Activated naive CD4-positive, alpha-beta T cell treated with anti-CD3 and anti-CD28 coated beads, Interleukin-2, amount 50 U/mL, for 72 hours (primary cell): ENCODE measurements at regions not wholly inside any gene's neighbourhood (a gene's known extent, or its start where the extent isn't known, plus 50 kb on each side); places are given as distances from the start of the nearest gene placed in this dataset.

Source experiments
- ATAC-seq, 2 donors: fragments of 150-1000 bp; cut with Tn5 transposase; 2 replicates each; pipeline ENCODE4 v1.10.0; 2021; ENCODE audit warnings: mild to moderate bottlenecking in 2 of 2, moderate library complexity in 2 of 2
- DNase-seq, 2 donors: peaks; one replicate each; pipeline ENCODE4 v3.0.0; 2021 to 2022; ENCODE audit warnings: low spot score in 2 of 2
- H3K27ac Mint-ChIP-seq, 2 donors: one replicate each; pipeline ENCODE4 v1.8.0; 2022; ENCODE audit warnings: mild to moderate bottlenecking in 2 of 2, mixed read lengths in 2 of 2
- H3K36me3 Mint-ChIP-seq, 2 donors: one replicate each; pipeline ENCODE4 v1.8.0; 2022; ENCODE audit warnings: mixed read lengths in 2 of 2
- H3K9me3 Mint-ChIP-seq, 2 donors: one replicate each; pipeline ENCODE4 v1.8.0; 2022; ENCODE audit warnings: mixed read lengths in 2 of 2

- Mint-ChIP-seq H3K9me3 (peaks cover 0 to 7% of the 10 kb centered on the region in 2 donors), H3K27ac (no peak overlapping the region), H3K36me3 (no peaks in the 10 kb centered on the region)
- no peak for DNase-seq
- ATAC-seq: no peak
Measured at GRCh38 chr18:22830511-22830910, 102.6 kb upstream of the RBBP8 start.

- Mint-ChIP-seq H3K36me3 (no peaks in the 10 kb centered on the region), H3K27ac (no peak overlapping the region), H3K9me3 (peaks cover 0 to 7% of the 10 kb centered on the region in 2 donors)
- no peak for DNase-seq
- peak; percentile 76 to 90 for ATAC-seq
Measured at GRCh38 chr18:22831441-22831904, 101.7 kb upstream of the RBBP8 start.

GRCh38 chr18:22836932-22837331, 96.2 kb upstream of the RBBP8 start:
- Mint-ChIP-seq H3K27ac (no peak overlapping the region), H3K36me3 (no peaks in the 10 kb centered on the region), H3K9me3 (no peaks in the 10 kb centered on the region)
- no peak for ATAC-seq
- DNase-seq: no peak

- no peaks in the 10 kb centered on the region for H3K36me3 Mint-ChIP-seq
- DNase-seq: no peak
- H3K9me3 Mint-ChIP-seq: no peaks in the 10 kb centered on the region
- H3K27ac Mint-ChIP-seq: no peak overlapping the region
- no peak for ATAC-seq
Measured at GRCh38 chr18:22838221-22838620, 94.9 kb upstream of the RBBP8 start.

GRCh38 chr18:22838639-22839277, 94.4 kb upstream of the RBBP8 start:
- peak; percentile 86 to 95 for ATAC-seq

GRCh38 chr18:22839340-22839821, 93.7 kb upstream of the RBBP8 start:
- Mint-ChIP-seq H3K27ac (no peak overlapping the region), H3K9me3 (no peaks in the 10 kb centered on the region), H3K36me3 (no peaks in the 10 kb centered on the region)
- DNase-seq: no peak
- peak; percentile 56 to 80 for ATAC-seq

More at GRCh38 chr18:22838639-22839277, 94.4 kb upstream of the RBBP8 start:
- Mint-ChIP-seq H3K9me3 (no peaks in the 10 kb centered on the region), H3K27ac (no peak overlapping the region), H3K36me3 (no peaks in the 10 kb centered on the region)
- DNase-seq: peak in 1 of 2 donors; percentile 22

- H3K9me3 Mint-ChIP-seq: no peaks in the 10 kb centered on the region
- no peak for ATAC-seq
- H3K36me3 Mint-ChIP-seq: no peaks in the 10 kb centered on the region
- no peak for DNase-seq
- no peak overlapping the region for H3K27ac Mint-ChIP-seq
Measured at GRCh38 chr18:22840606-22841144, 92.5 kb upstream of the RBBP8 start.

- no peak overlapping the region for H3K27ac Mint-ChIP-seq
- DNase-seq (no peak), ATAC-seq (no peak)
- no peaks in the 10 kb centered on the region for H3K36me3 Mint-ChIP-seq
- H3K9me3 Mint-ChIP-seq: no peaks in the 10 kb centered on the region
Measured at GRCh38 chr18:22841840-22842239, 91.3 kb upstream of the RBBP8 start.

GRCh38 chr18:22844190-22844589, 88.9 kb upstream of the RBBP8 start:
- no peaks in the 10 kb centered on the region for H3K9me3 Mint-ChIP-seq
- ATAC-seq (no peak), DNase-seq (no peak)
- H3K27ac Mint-ChIP-seq: no peak overlapping the region
- H3K36me3 Mint-ChIP-seq: no peaks in the 10 kb centered on the region

- no peaks in the 10 kb centered on the region for H3K9me3 Mint-ChIP-seq
- ATAC-seq: no peak
- H3K36me3 Mint-ChIP-seq: no peaks in the 10 kb centered on the region
- H3K27ac Mint-ChIP-seq: no peak overlapping the region
- no peak for DNase-seq
Measured at GRCh38 chr18:22844628-22845027, 88.5 kb upstream of the RBBP8 start.

GRCh38 chr18:22846088-22846683, 86.9 kb upstream of the RBBP8 start:
- no peak overlapping the region for H3K27ac Mint-ChIP-seq
- ATAC-seq (no peak), DNase-seq (no peak)
- no peaks in the 10 kb centered on the region for H3K9me3 Mint-ChIP-seq
- H3K36me3 Mint-ChIP-seq: no peaks in the 10 kb centered on the region

GRCh38 chr18:22846697-22847096, 86.4 kb upstream of the RBBP8 start:
- H3K36me3 Mint-ChIP-seq: no peaks in the 10 kb centered on the region
- DNase-seq (no peak), ATAC-seq (no peak)
- H3K27ac Mint-ChIP-seq: no peak overlapping the region
- no peaks in the 10 kb centered on the region for H3K9me3 Mint-ChIP-seq

- ATAC-seq (no peak), DNase-seq (no peak)
- Mint-ChIP-seq H3K9me3 (no peaks in the 10 kb centered on the region), H3K36me3 (no peaks in the 10 kb centered on the region), H3K27ac (no peak overlapping the region)
Measured at GRCh38 chr18:22847392-22847791, 85.7 kb upstream of the RBBP8 start.

GRCh38 chr18:22847867-22848451, 85.2 kb upstream of the RBBP8 start:
- no peaks in the 10 kb centered on the region for H3K36me3 Mint-ChIP-seq
- ATAC-seq (peak; percentile 46 to 79), DNase-seq (no peak)
- no peak overlapping the region for H3K27ac Mint-ChIP-seq
- no peaks in the 10 kb centered on the region for H3K9me3 Mint-ChIP-seq

GRCh38 chr18:22848615-22849014, 84.5 kb upstream of the RBBP8 start:
- no peaks in the 10 kb centered on the region for H3K9me3 Mint-ChIP-seq
- H3K27ac Mint-ChIP-seq: no peak overlapping the region
- no peaks in the 10 kb centered on the region for H3K36me3 Mint-ChIP-seq
- ATAC-seq (no peak), DNase-seq (no peak)

- no peaks in the 10 kb centered on the region for H3K9me3 Mint-ChIP-seq
- DNase-seq (no peak), ATAC-seq (no peak)
- no peaks in the 10 kb centered on the region for H3K36me3 Mint-ChIP-seq
- no peak overlapping the region for H3K27ac Mint-ChIP-seq
Measured at GRCh38 chr18:22856870-22857269, 76.3 kb upstream of the RBBP8 start.

GRCh38 chr18:22858121-22858520, 75.0 kb upstream of the RBBP8 start:
- ATAC-seq (no peak), DNase-seq (no peak)
- Mint-ChIP-seq H3K36me3 (no peaks in the 10 kb centered on the region), H3K27ac (no peak overlapping the region), H3K9me3 (no peaks in the 10 kb centered on the region)
